Muscle of leg (tissue), 3 donors: ENCODE measurements at regions not wholly inside any gene's neighbourhood (a gene's known extent, or its start where the extent isn't known, plus 50 kb on each side); places are given as distances from the start of the nearest gene placed in this dataset.

Source experiments
- DNase-seq: peaks from one replicate; pipeline ENCODE4 v3.0.0; 2013
- H3K27ac ChIP-seq: one replicate; pipeline ENCODE4 v1.5.1; 2013; ENCODE audit warnings: mild to moderate bottlenecking, low read length, control low read depth
- H3K27me3 ChIP-seq: one replicate; pipeline ENCODE4 v1.6.1; 2013; ENCODE audit warnings: low read length; ENCODE audit not compliant: control insufficient read depth, insufficient read depth
- H3K36me3 ChIP-seq: one replicate; pipeline ENCODE4 v1.6.1; 2013; ENCODE audit warnings: low read length; ENCODE audit not compliant: control insufficient read depth, insufficient read depth
- H3K4me1 ChIP-seq: one replicate; pipeline ENCODE4 v1.6.1; 2013; ENCODE audit warnings: low read length; ENCODE audit not compliant: control insufficient read depth, insufficient read depth
- H3K4me3 ChIP-seq: one replicate; pipeline ENCODE4 v1.5.1; 2013; ENCODE audit warnings: low read length, control low read depth
- H3K9me3 ChIP-seq: replicated peaks from 2 replicates; pipeline ENCODE4 v1.6.1; 2013; ENCODE audit warnings: low read depth, low read length; ENCODE audit not compliant: control insufficient read depth
- WGBS: methylation state at CpG from one replicate; pipeline ENCODE4 v1.1.5; 2013; ENCODE audit warnings: missing lambda C conversion rate; ENCODE audit not compliant: insufficient coverage; 5-methylcytosine and 5-hydroxymethylcytosine counted together

GRCh38 chr21:32878661-32879060 is 107.1 kb upstream of the PAXBP1 start:
- DNase-seq, result peak; percentile 75
- WGBS, result no CpG with 5 or more reads among the region's 2 CpGs
- H3K27ac ChIP-seq, result no peak overlapping the region
- H3K4me1 ChIP-seq, result no peaks in the 10 kb centered on the region
- no peaks in the 10 kb centered on the region for H3K27me3 ChIP-seq
- H3K4me3 ChIP-seq, result no peak overlapping the region
- no peaks in the 10 kb centered on the region for H3K9me3 ChIP-seq
- no peaks in the 10 kb centered on the region for H3K36me3 ChIP-seq

GRCh38 chr21:32881458-32881857 is 109.9 kb upstream of the PAXBP1 start:
- H3K27ac ChIP-seq, result no peak overlapping the region
- H3K27me3 ChIP-seq, result no peaks in the 10 kb centered on the region
- 83% methylated on average over 4 of the region's 5 CpGs for WGBS
- H3K4me1 ChIP-seq, result peaks cover 2% of the 10 kb centered on the region
- no peaks in the 10 kb centered on the region for H3K36me3 ChIP-seq
- no peak overlapping the region for H3K4me3 ChIP-seq
- DNase-seq, result no peak
- no peaks in the 10 kb centered on the region for H3K9me3 ChIP-seq

- Histone ChIP-seq H3K4me1 (peaks cover 7% of the 10 kb centered on the region), H3K9me3 (no peaks in the 10 kb centered on the region), H3K4me3 (no peak overlapping the region), H3K27ac (no peak overlapping the region), H3K36me3 (no peaks in the 10 kb centered on the region), H3K27me3 (no peaks in the 10 kb centered on the region)
- DNase-seq, result no peak
- 74% methylated on average over 9 of the region's 9 CpGs for WGBS
Observed at GRCh38 chr21:32884062-32884461, 112.5 kb upstream of the PAXBP1 start.

- WGBS, result 83% methylated on average over 9 of the region's 9 CpGs
- no peak for DNase-seq
- peaks cover 7% of the 10 kb centered on the region for H3K4me1 ChIP-seq
- no peaks in the 10 kb centered on the region for H3K9me3 ChIP-seq
- no peaks in the 10 kb centered on the region for H3K27me3 ChIP-seq
- no peak overlapping the region for H3K4me3 ChIP-seq
- H3K36me3 ChIP-seq, result no peaks in the 10 kb centered on the region
- H3K27ac ChIP-seq, result no peak overlapping the region
Observed at GRCh38 chr21:32886339-32886738, 114.8 kb upstream of the PAXBP1 start.

GRCh38 chr21:32887026-32887425 is 115.5 kb upstream of the PAXBP1 start:
- no peaks in the 10 kb centered on the region for H3K9me3 ChIP-seq
- H3K4me3 ChIP-seq, result no peak overlapping the region
- no peaks in the 10 kb centered on the region for H3K36me3 ChIP-seq
- peaks cover 7% of the 10 kb centered on the region for H3K4me1 ChIP-seq
- peak; percentile 47 for DNase-seq
- H3K27ac ChIP-seq, result no peak overlapping the region
- WGBS, result no CpG with 5 or more reads among the region's 1 CpG
- peaks cover 3% of the 10 kb centered on the region for H3K27me3 ChIP-seq

- 50% methylated on average over 2 of the region's 3 CpGs for WGBS
- H3K9me3 ChIP-seq, result no peaks in the 10 kb centered on the region
- H3K27me3 ChIP-seq, result peaks cover 9% of the 10 kb centered on the region
- no peak for DNase-seq
- no peak overlapping the region for H3K27ac ChIP-seq
- H3K4me1 ChIP-seq, result peaks cover 7% of the 10 kb centered on the region
- H3K4me3 ChIP-seq, result no peak overlapping the region
- H3K36me3 ChIP-seq, result no peaks in the 10 kb centered on the region
Observed at GRCh38 chr21:32888971-32889370, 117.4 kb upstream of the PAXBP1 start.

- H3K27ac ChIP-seq, result no peak overlapping the region
- H3K36me3 ChIP-seq, result no peaks in the 10 kb centered on the region
- WGBS, result 86% methylated on average over 1 of the region's 3 CpGs
- peaks cover 7% of the 10 kb centered on the region for H3K4me1 ChIP-seq
- peaks cover 9% of the 10 kb centered on the region for H3K27me3 ChIP-seq
- no peak for DNase-seq
- H3K4me3 ChIP-seq, result no peak overlapping the region
- H3K9me3 ChIP-seq, result no peaks in the 10 kb centered on the region
Observed at GRCh38 chr21:32889596-32889995, 118.0 kb upstream of the PAXBP1 start.

- peaks cover 11% of the 10 kb centered on the region for H3K27me3 ChIP-seq
- H3K4me1 ChIP-seq, result no peaks in the 10 kb centered on the region
- no peak overlapping the region for H3K27ac ChIP-seq
- no peaks in the 10 kb centered on the region for H3K36me3 ChIP-seq
- no peak for DNase-seq
- no peaks in the 10 kb centered on the region for H3K9me3 ChIP-seq
- H3K4me3 ChIP-seq, result no peak overlapping the region
Observed at GRCh38 chr21:32894321-32894720, 122.8 kb upstream of the PAXBP1 start.

GRCh38 chr21:32900814-32901213 is 124.9 kb upstream of the OLIG2 start:
- DNase-seq, result no peak
- Histone ChIP-seq H3K27ac (no peak overlapping the region), H3K4me3 (no peak overlapping the region), H3K27me3 (peaks cover 5% of the 10 kb centered on the region), H3K36me3 (no peaks in the 10 kb centered on the region), H3K9me3 (no peaks in the 10 kb centered on the region), H3K4me1 (no peaks in the 10 kb centered on the region)
- no CpG with 5 or more reads among the region's 4 CpGs for WGBS

GRCh38 chr21:32907521-32907920 is 118.2 kb upstream of the OLIG2 start:
- no peak for DNase-seq
- no peak overlapping the region for H3K27ac ChIP-seq
- no peaks in the 10 kb centered on the region for H3K4me1 ChIP-seq
- H3K36me3 ChIP-seq, result no peaks in the 10 kb centered on the region
- no peaks in the 10 kb centered on the region for H3K9me3 ChIP-seq
- WGBS, result 100% methylated on average over 2 of the region's 3 CpGs
- peaks cover 10% of the 10 kb centered on the region for H3K27me3 ChIP-seq
- no peak overlapping the region for H3K4me3 ChIP-seq

- no peaks in the 10 kb centered on the region for H3K36me3 ChIP-seq
- DNase-seq, result no peak
- H3K9me3 ChIP-seq, result no peaks in the 10 kb centered on the region
- H3K4me1 ChIP-seq, result no peaks in the 10 kb centered on the region
- peaks cover 9% of the 10 kb centered on the region for H3K27me3 ChIP-seq
- H3K4me3 ChIP-seq, result no peak overlapping the region
- no peak overlapping the region for H3K27ac ChIP-seq
- WGBS, result no CpG with 5 or more reads among the region's 3 CpGs
Observed at GRCh38 chr21:32908534-32908933, 117.2 kb upstream of the OLIG2 start.
